ENCODE measurements at regions not wholly inside any gene's neighbourhood (a gene's known extent, or its start where the extent isn't known, plus 50 kb on each side); places are given as distances from the start of the nearest gene placed in this dataset.

- ChIA-PET CTCF (no interaction called here), POLR2A (ENCODE audit: unreplicated experiment) (no interaction called here)
- no peaks in the 10 kb centered on the region for H3K9me3 ChIP-seq (ENCODE audit: insufficient read depth, low read depth)
- no peaks in the 10 kb centered on the region for H3K27me3 ChIP-seq (ENCODE audit: insufficient read depth, low read depth)
- no peaks in the 10 kb centered on the region for H3K9me2 ChIP-seq (ENCODE audit: insufficient read depth)
- no peak overlapping the region for H2AFZ ChIP-seq
- BruUV-seq (replicated peaks): no TSS peak
- H3K4me1 ChIP-seq (replicated peaks; ENCODE audit: insufficient read depth): no peaks in the 10 kb centered on the region
- H3K4me2 ChIP-seq: no peak overlapping the region
- TF ChIP-seq EZH2 (IDR thresholded peaks at IDR 0.05; ENCODE audit: low read depth): no peak
- no peaks in the 10 kb centered on the region for H3K36me3 ChIP-seq (ENCODE audit: low read depth)
- no peaks in the 10 kb centered on the region for H3F3A ChIP-seq (ENCODE audit: insufficient read depth, low read depth)
- DNase-seq: no peak
- H4K20me1 ChIP-seq (ENCODE audit: insufficient read depth): no peaks in the 10 kb centered on the region
- no peak overlapping the region for H3K27ac ChIP-seq
- H3K79me2 ChIP-seq (ENCODE audit: low read depth): no peaks in the 10 kb centered on the region
- intact Hi-C loops (cut with micrococcal nuclease; ENCODE audit: unreplicated experiment): no loop called here
- H3K4me3 ChIP-seq: no peak overlapping the region
Measured at GRCh38 chr20:40481743-40482458, 207.1 kb downstream of the MAFB start.

GRCh38 chr20:40481337-40481736 is 207.7 kb downstream of the MAFB start:
- Histone ChIP-seq H2AFZ (no peak overlapping the region), H3K79me2 (ENCODE audit: low read depth) (no peaks in the 10 kb centered on the region), H3K9me2 (ENCODE audit: insufficient read depth) (no peaks in the 10 kb centered on the region), H3K4me3 (no peak overlapping the region), H3K27me3 (ENCODE audit: insufficient read depth, low read depth) (no peaks in the 10 kb centered on the region), H4K20me1 (ENCODE audit: insufficient read depth) (no peaks in the 10 kb centered on the region), H3F3A (ENCODE audit: insufficient read depth, low read depth) (no peaks in the 10 kb centered on the region), H3K27ac (no peak overlapping the region), H3K4me1 (replicated peaks; ENCODE audit: insufficient read depth) (no peaks in the 10 kb centered on the region), H3K9me3 (ENCODE audit: insufficient read depth, low read depth) (no peaks in the 10 kb centered on the region), H3K36me3 (ENCODE audit: low read depth) (no peaks in the 10 kb centered on the region), H3K4me2 (no peak overlapping the region)
- TF ChIP-seq CTCF (conservative IDR thresholded peaks at IDR 0.05) (no peak), EZH2 (IDR thresholded peaks at IDR 0.05; ENCODE audit: low read depth) (no peak)
- intact Hi-C loops (cut with micrococcal nuclease; ENCODE audit: unreplicated experiment): no loop called here
- ChIA-PET POLR2A (ENCODE audit: unreplicated experiment) (no interaction called here), CTCF (no interaction called here)
- no TSS peak for BruUV-seq (replicated peaks)
- no peak for DNase-seq

- Histone ChIP-seq H4K20me1 (ENCODE audit: insufficient read depth) (no peaks in the 10 kb centered on the region), H3K27me3 (ENCODE audit: insufficient read depth, low read depth) (no peaks in the 10 kb centered on the region), H3K36me3 (ENCODE audit: low read depth) (no peaks in the 10 kb centered on the region), H3K79me2 (ENCODE audit: low read depth) (no peaks in the 10 kb centered on the region), H3K4me1 (replicated peaks; ENCODE audit: insufficient read depth) (no peaks in the 10 kb centered on the region), H3F3A (ENCODE audit: insufficient read depth, low read depth) (no peaks in the 10 kb centered on the region), H3K9me3 (ENCODE audit: insufficient read depth, low read depth) (no peaks in the 10 kb centered on the region), H3K27ac (no peak overlapping the region), H3K4me3 (no peak overlapping the region), H3K4me2 (no peak overlapping the region), H3K9me2 (ENCODE audit: insufficient read depth) (no peaks in the 10 kb centered on the region), H2AFZ (no peak overlapping the region)
- ChIA-PET CTCF (no interaction called here), POLR2A (ENCODE audit: unreplicated experiment) (no interaction called here)
- no peak for DNase-seq
- no TSS peak for BruUV-seq (replicated peaks)
- TF ChIP-seq CTCF (conservative IDR thresholded peaks at IDR 0.05): no peak
- TF ChIP-seq EZH2 (IDR thresholded peaks at IDR 0.05; ENCODE audit: low read depth): no peak
- intact Hi-C loops (cut with micrococcal nuclease; ENCODE audit: unreplicated experiment): no loop called here
Measured at GRCh38 chr20:40477805-40478204, 211.2 kb downstream of the MAFB start.

- no peak for DNase-seq
- Histone ChIP-seq H3K4me2 (no peak overlapping the region), H3K79me2 (ENCODE audit: low read depth) (no peaks in the 10 kb centered on the region), H3K27ac (no peak overlapping the region), H3K9me2 (ENCODE audit: insufficient read depth) (no peaks in the 10 kb centered on the region), H3F3A (ENCODE audit: insufficient read depth, low read depth) (no peaks in the 10 kb centered on the region), H4K20me1 (ENCODE audit: insufficient read depth) (no peaks in the 10 kb centered on the region), H3K36me3 (ENCODE audit: low read depth) (no peaks in the 10 kb centered on the region), H3K9me3 (ENCODE audit: insufficient read depth, low read depth) (no peaks in the 10 kb centered on the region), H3K27me3 (ENCODE audit: insufficient read depth, low read depth) (no peaks in the 10 kb centered on the region), H3K4me3 (no peak overlapping the region), H3K4me1 (replicated peaks; ENCODE audit: insufficient read depth) (no peaks in the 10 kb centered on the region), H2AFZ (no peak overlapping the region)
- TF ChIP-seq CTCF (conservative IDR thresholded peaks at IDR 0.05) (no peak), EZH2 (IDR thresholded peaks at IDR 0.05; ENCODE audit: low read depth) (no peak)
- intact Hi-C loops (cut with micrococcal nuclease; ENCODE audit: unreplicated experiment): no loop called here
- POLR2A ChIA-PET (ENCODE audit: unreplicated experiment): no interaction called here
- no TSS peak for BruUV-seq (replicated peaks)
- CTCF ChIA-PET: no interaction called here
Measured at GRCh38 chr20:40476461-40476860, 212.6 kb downstream of the MAFB start.
